ENCODE measurements at regions not wholly inside any gene's neighbourhood (a gene's known extent, or its start where the extent isn't known, plus 50 kb on each side); places are given as distances from the start of the nearest gene placed in this dataset.
A peak's percentile ranks its signal among the peaks of the same experiment; 100 is the strongest.
"Not testable (repeated sequence)": the region's sequence is repeated elsewhere in the genome, so short reads cannot be mapped to it uniquely, and the experiment has no call there.

GRCh38 chr2:62325398-62325797 is 129.5 kb downstream of the B3GNT2 start:
- no peak for DNase-seq

DNA sequence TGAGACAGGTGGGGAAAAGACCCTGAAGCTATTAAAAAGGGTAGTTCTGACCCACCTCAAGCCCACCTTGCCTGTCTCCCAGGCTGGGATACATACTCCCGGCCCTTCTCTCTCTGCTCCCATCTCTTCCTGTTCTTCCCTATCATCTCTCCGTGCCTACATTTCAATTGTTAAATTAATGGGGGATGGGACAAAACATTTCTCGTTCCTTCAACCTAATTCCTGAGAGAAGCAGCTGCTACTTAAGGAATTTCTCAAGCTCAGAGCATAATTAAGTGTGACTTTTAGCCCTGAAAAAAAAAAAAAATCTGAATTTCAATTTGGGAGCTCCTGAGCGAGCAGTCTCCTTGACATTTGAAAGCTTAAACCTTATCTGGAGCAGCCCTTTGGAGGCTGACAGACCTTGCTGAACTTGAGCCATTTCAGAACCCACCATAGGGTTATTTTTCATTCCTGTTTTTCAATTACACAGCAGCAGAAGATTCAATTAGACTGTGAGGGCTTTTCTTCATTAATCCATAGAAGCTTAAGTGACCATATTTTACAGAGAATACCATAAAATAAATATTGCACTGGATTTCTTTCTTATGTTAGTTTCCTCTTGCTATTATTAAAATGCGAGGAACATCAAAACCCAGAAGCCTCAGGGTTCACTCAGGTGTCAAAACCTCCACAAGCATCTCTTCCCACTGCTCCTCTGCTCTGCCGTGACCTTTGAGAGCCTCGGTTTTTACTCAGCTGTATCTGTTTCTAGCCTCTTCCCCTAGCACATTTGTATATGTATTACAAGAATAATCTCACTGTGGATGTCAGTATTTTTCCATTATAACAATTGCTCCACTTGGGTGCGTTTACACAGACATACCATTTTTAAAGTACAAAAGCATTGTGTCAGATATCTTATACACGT is 125.7 kb downstream of the B3GNT2 start:
- DNase-seq, result no peak

- DNase-seq, result no peak
Observed at GRCh38 chr2:62320657-62321357, 124.9 kb downstream of the B3GNT2 start.

DNA sequence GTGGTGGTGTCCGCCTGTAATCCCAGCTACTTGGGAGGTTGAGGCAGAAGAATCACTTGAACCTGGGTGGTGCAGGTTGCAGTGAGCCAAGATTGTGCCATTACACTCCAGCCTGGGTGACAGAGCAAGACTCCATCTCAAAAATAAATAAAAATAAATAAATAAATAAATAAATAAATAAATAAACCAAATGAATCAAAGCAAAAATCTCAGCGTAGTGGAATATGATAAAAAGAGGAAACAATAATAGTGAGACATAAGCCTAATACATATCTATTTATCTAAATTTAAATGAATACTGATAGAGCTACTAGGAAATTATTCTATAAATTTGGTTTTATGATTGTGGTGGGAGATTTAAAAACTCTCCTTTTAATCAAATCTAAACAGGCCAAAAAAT is 124.2 kb downstream of the B3GNT2 start:
- not testable (repeated sequence) for DNase-seq

DNA sequence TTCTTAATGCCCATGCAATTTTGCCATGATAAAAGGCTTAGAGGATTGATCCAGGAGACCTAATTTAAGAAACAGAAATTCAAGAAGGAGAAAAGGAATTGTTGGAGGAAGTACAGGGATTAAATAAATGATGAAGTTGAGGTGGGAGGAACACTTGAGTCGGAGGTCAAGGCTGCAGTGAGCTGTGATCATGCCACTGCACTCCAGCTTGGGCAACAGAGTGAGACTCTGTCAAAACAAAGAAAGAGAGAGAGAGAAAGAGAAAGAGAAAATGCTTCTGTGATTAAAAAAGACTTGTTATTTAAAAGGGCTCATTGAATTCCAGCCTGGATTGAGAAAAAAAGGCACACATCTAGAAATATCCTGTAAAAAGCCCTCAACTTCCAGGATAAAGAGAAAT is 123.2 kb downstream of the B3GNT2 start:
- no peak for DNase-seq

- DNase-seq, result no peak
Observed at GRCh38 chr2:62315476-62315875, 119.6 kb downstream of the B3GNT2 start.

GRCh38 chr2:62314291-62314690 is 118.4 kb downstream of the B3GNT2 start:
- DNase-seq, result no peak

DNA sequence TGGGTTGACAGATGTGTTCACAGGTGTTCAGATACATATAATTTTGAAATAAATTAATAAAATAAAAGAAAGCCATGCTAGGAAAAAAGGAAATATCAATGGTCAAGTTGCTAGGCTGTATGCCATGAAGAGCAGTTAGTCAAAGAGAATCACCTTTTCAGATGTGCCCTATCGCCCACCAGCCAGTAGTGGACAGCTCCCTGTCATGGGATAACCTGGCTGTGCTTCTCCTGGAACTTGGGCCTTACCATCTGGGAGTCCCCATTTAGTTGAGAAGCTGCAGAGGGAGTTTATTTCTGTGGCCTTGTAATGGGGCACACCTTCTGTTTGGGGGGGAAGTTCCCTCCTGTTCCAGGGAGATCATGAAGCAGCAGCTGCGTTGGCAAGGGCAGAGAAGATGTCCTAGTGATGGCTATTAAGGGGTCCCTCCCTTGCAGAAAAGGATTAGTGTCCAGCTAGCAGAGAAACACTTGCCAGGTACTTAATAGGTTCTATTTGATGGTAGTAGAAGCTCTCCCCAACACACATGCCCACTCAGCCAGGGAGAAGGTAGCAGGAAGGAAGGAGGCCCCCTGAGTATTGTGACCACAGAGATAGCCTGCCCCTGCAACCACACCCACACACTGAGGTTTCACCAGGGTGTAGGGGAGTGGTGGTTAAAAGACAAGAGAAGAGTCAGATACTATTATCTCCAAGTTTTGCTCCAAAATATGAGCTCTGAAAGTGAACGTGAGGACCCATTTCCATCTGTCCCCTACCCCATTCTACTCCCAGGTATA is 117.7 kb downstream of the B3GNT2 start:
- no peak for DNase-seq

- DNase-seq, result no peak
Observed at GRCh38 chr2:62309465-62310091, 113.7 kb downstream of the B3GNT2 start.

GRCh38 chr2:62309081-62309464 is 113.2 kb downstream of the B3GNT2 start:
- no peak for DNase-seq

GRCh38 chr2:62307469-62308389 is 111.8 kb downstream of the B3GNT2 start:
- DNase-seq, result no peak

DNA sequence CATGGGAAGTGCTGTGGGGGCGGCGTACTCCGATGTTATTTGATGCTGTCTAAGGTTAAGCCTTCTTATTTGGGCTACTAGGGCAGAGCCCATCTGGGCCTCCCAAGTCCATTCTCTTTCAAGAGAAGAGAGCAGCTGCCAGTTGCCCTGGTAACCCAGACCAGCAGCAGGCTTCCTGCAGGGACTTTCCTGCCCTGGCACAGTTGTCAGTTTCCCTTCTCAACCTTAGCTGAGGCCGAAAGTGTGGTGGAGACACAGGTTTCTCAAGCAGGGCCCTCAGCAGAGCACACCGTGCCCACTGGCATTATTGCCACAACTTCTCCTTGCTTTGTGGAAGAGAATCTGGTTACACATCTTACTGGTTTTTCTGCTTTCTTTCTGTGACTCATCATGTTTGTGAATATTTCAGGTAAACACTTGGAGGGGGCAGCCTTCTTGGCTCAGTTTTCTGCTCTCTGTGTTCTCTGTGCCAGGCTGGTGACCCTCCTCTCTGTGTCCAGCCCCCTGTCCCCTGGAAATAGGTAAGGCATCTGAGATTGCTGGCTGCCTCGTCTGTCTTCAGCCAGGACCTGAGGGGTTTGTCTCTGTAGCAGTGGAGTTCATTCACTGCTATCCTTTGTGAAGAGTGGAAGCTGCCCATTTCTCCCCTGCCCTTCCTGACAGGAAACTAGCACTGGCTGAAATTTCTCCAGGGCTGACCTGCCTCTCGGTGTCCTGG is 111.0 kb downstream of the B3GNT2 start:
- peak; percentile 18 for DNase-seq

DNA sequence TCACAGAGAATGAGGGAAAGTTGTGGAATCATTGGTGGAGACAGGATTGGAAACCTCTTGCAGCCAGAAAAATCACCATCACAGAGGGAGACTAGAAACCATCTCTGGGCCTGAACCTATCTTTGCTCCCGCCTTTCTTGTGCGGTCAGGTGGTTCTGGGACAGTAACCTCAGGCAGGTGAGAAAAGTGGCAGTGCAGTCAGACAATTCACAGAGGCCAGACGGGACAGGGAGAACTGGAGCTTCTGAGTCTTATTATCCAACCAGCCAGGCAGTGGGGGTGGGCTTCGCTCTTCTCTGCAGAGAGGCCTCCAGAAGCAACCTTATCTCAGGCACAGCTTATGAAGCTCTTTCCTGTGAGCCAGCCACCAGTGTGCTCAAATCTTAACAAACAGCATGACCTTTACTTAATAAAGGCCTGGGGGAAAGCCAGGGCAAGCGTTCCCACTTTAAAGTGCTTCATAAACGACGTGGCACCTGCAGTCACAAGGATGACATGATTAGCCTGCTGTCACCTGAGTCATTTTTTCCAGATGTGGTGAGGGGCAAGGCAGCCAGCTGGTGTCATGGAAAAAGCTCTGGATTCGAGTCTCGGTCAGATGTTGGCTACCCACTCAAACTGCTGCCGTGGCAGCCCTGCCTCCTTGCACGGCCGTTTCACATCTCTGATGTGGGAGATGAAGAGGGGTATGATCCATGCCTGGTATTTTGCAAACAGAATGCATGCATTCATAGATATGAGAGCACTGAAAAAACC is 109.7 kb downstream of the B3GNT2 start:
- no peak for DNase-seq

DNA sequence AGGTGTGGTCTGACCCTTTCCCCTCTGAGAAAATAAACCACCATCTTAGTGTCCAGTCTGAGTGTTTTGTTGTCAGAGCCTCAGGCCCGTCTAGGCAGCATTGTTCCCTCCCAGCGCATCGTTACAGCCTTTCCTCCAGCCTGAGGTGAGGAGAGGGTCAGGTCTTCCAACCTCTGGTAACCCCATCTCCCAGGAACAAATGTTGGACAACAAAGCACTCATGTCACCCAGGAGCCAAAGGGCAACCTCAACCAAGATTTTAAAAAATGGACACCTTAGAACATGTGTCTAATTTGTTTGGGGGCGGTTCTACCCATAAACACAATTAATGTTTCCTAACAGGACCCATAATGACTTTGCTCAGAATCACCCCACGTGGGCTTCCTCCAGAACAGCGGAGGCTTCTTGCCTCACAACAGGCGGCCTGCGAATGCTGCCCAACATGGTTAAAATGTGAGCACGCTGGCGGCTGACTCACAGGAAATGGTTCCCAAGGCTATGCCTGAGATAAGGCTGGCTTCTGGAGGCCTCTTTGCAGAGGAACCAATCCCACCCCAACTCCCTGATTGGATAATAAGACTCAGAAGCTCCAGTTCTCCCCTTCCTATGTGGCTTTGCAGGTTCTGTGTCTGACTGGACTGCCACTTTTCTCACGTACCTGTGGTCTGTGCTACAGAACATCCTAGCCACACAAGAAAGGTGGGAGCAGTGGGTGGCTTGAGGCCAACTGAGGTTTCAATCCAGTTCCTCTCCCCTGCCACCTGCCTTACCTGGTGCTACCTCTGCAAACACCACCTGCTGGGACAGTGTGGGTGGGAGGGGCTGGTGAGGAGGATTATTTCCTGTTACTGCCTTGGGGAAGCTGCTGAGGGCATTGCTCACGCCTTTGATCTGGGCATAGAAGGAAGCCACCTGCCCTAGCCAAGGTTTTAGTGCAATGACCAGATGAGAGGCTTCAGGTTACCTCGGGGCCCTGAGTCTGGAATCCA is 108.8 kb downstream of the B3GNT2 start:
- no peak for DNase-seq

DNA sequence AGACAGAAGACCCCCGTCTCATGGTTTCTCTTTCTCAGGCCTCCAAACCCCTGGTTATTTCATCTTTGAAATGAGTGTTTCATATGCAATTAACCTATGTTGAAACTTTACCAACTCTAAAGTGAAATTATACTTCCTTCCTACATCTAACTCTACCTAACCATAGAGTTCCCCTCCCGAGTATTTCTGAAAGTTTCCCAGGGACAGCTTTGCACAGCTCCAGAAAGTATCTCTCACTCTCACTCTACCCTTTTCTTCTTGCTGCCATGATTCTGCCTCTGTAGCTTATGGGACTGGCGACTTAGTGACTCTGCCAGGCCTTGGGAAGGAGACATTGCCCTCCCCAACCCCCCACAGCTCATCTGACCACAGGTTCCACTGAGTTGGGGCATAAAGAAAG is 107.9 kb downstream of the B3GNT2 start:
- no peak for DNase-seq

DNA sequence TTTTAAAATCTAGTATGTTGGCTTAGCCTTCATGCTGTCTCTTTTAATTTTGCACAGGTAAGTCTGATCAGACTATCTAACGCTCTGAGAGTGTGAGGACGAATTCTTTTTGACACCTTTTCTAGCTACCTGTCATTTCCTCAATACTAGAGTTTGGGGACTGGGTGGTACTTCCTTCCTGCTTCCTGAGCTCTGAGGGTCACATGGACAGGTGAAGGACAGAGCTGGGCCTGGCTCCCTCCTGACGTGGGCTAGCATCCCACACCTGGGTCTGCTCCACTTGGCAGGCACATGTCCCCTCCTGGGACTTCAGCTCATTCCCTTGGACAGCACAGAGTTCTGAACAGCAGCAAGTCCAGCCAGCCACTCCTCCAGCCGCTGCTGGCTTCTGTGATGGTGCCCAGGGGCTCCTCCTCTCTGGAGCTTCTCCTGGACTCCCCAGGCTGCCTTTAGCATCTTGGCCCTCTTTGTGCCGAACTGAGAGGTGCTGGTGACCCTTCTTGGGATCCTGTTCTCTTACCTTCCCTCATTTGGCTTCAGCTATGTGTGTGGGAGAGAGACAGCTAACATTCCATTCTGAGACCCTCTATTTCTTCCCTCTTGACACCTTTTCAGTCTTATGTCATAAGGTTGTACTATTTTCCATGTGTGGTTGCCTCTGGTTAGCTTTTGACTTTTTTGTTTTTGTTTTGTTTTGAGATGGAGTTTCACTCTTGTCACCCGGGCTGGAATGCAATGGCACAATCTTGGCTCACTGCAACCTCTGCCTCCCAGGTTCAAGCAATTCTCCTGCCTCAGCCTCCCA is 106.9 kb downstream of the B3GNT2 start:
- DNase-seq, result no peak

GRCh38 chr2:62300925-62301324 is 105.0 kb downstream of the B3GNT2 start:
- DNase-seq, result no peak

DNA sequence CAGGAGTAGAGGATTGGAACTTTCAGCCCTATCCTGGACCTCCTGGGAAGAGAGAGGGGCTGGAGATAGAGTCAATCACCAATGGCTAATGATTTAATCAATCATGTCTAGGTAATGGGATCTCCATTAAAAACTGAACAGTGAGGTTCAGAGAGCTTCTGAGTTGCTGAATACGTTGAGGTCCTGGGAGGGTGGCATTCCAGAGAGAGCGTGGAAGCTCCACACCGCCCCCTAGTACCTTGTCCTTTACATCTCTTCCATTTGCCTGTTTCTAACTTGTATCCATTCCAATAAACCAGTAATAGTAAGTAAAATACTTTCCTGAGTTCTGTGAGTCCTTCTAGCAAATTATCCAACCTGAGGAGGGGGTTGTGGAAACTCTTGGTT is 101.7 kb downstream of the B3GNT2 start:
- no peak for DNase-seq
